Heart right ventricle (tissue), 16 donors: ENCODE measurements at regions not wholly inside any gene's neighbourhood (a gene's known extent, or its start where the extent isn't known, plus 50 kb on each side); places are given as distances from the start of the nearest gene placed in this dataset.

Source experiments
- ATAC-seq, 8 donors: fragments of 200-7000 bp; cut with Tn5 transposase; one replicate each; pipeline ENCODE4 v1.9.1; 2020; ENCODE audit warnings: mild to moderate bottlenecking in 8 of 8, moderate library complexity in 8 of 8, moderate number of reproducible peaks in 1 of 8
- DNase-seq, 2 donors: peaks; one replicate each; pipeline ENCODE4 v3.0.0-alpha.2; 2020
- H3K27ac ChIP-seq, 10 donors: fragments of 200-600 bp; sonication (generic) in 2 of 10; one replicate each; pipeline versions ENCODE4 v1.5.0 to v1.8.0; 2020 to 2022; ENCODE audit warnings: mild to moderate bottlenecking in 3 of 10
- H3K27me3 ChIP-seq, 7 donors: fragments of 200-600 bp; one replicate each; pipeline ENCODE4 v1.8.0; 2021 to 2022; ENCODE audit warnings: mild to moderate bottlenecking in 2 of 7
- H3K36me3 ChIP-seq, 9 donors: fragments of 200-600 bp; sonication (generic) in 1 of 9; one replicate each; pipeline versions ENCODE4 v1.5.0 to v1.8.0; 2020 to 2022; ENCODE audit warnings: mild to moderate bottlenecking in 2 of 9
- H3K4me1 ChIP-seq, 9 donors: fragments of 200-600 bp; sonication (generic) in 1 of 9; one replicate each; pipeline versions ENCODE4 v1.5.0 to v1.8.0; 2020 to 2022; ENCODE audit warnings: mild to moderate bottlenecking in 4 of 9
- H3K4me3 ChIP-seq, 10 donors: fragments of 200-600 bp; sonication (generic) in 2 of 10; one replicate each; pipeline versions ENCODE4 v1.5.0 to v1.8.0; 2020 to 2022; ENCODE audit warnings: mild to moderate bottlenecking in 7 of 10, moderate library complexity in 2 of 10
- H3K9me3 ChIP-seq, 11 donors: fragments of 200-600 bp in 10 of 11; sonication (generic) in 2 of 11; one replicate each; pipeline versions ENCODE4 v1.5.0 to v1.8.0; 2013 to 2022; ENCODE audit warnings: mild to moderate bottlenecking in 2 of 11, control low read depth in 1 of 11, moderate library complexity in 1 of 11
- WGBS, 2 donors: extraction: QIAGEN DNeasy Blood & Tissue Kit; methylation state at CpG; one replicate each; pipeline ENCODE4 v1.1.7; 2013; ENCODE audit warnings: inconsistent platforms in 1 of 2; 5-methylcytosine and 5-hydroxymethylcytosine counted together
- intact Hi-C, 10 donors: fragments of 100-400 bp; cut with DNase I; formaldehyde crosslinking; loops; one replicate each; pipeline versions ENCODE4 v1.11.1 to v1.14.2; 2022
- TF ChIP-seq, protein P1 (sequence below), 9 donors: fragments of 200-600 bp; sonication (generic) in 2 of 9; IDR thresholded peaks; one replicate each; pipeline versions ENCODE4 v1.5.0 to v1.8.0; 2021 to 2022; ENCODE audit warnings: antibody characterized with exemption in 9 of 9, mild to moderate bottlenecking in 5 of 9, moderate library complexity in 1 of 9
- donor health status: Arrhythmogenic right ventricular cardiomyopathy.
- donor health status: ischemic (EF 13 %, LVEDD 7.1; RV severe dilation, severe dysfunction).
- donor health status: healthy with polysubstance abuse.
- donor health status: DM: no; HTN: yes; CAD: no.
- donor health status: DM: no; HTN: no; CAD: no.
- donor health status: ischemic (EF 25% LVEDD 6.9; RV normal size, moderate dysfunction).
- donor health status: ischemic (EF 25% LVEDD 5.7; RV mildly dilated, moderate dysfunction).
- donor health status: healthy.
- donor health status: DM: yes; HTN: yes; CAD: no.
- donor health status: Ischemic cardiomyopathy.
- donor health status: ischemic (EF 35%, LVEDD 5.7; RV mildly dilated, moderate dysfunction).
- donor health status: nonischemic (EF 11% LVEDD 7.7; RV severe dilation, severe dysfunction).
- donor health status: DM: yes; HTN: yes; CAD: no.
- donor health status: PGD.
- donor health status: ischemic (EF 29% LVEDD 5.4; RV normal size, mild dysfunction).
- donor health status: nonischemic (EF 23%, LVEDD 6.1; RV moderate dilation, normal function).

DNA sequence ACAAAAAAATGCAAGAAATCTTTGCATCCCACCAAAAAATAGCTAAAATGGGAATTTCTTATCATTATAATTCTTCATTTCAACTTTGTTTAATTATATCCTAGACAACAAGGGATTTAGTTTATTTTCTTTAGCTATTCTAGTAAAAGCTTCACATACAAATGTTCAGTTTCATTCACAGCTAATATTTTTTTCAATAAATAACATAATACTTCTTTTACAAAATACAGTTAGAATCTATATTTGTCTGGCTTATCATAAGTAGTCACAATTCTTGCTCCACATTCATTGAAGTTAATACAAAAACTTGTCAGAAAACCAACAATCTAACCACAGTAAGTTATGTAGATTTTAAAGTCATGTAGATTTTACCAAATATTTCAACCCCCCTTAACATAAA lies 414.4 kb downstream of the FAT4 start:
- Histone ChIP-seq H3K9me3 (no peaks in the 10 kb centered on the region), H3K4me3 (no peak overlapping the region), H3K36me3 (no peaks in the 10 kb centered on the region), H3K4me1 (no peaks in the 10 kb centered on the region), H3K27ac (no peak overlapping the region), H3K27me3 (no peaks in the 10 kb centered on the region)
- intact Hi-C loops, result no loop called here
- no peak for DNase-seq
- TF ChIP-seq, protein P1, sequence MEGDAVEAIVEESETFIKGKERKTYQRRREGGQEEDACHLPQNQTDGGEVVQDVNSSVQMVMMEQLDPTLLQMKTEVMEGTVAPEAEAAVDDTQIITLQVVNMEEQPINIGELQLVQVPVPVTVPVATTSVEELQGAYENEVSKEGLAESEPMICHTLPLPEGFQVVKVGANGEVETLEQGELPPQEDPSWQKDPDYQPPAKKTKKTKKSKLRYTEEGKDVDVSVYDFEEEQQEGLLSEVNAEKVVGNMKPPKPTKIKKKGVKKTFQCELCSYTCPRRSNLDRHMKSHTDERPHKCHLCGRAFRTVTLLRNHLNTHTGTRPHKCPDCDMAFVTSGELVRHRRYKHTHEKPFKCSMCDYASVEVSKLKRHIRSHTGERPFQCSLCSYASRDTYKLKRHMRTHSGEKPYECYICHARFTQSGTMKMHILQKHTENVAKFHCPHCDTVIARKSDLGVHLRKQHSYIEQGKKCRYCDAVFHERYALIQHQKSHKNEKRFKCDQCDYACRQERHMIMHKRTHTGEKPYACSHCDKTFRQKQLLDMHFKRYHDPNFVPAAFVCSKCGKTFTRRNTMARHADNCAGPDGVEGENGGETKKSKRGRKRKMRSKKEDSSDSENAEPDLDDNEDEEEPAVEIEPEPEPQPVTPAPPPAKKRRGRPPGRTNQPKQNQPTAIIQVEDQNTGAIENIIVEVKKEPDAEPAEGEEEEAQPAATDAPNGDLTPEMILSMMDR (IDR thresholded peaks at IDR 0.05), result no peak
- ATAC-seq, result no peak

DNA sequence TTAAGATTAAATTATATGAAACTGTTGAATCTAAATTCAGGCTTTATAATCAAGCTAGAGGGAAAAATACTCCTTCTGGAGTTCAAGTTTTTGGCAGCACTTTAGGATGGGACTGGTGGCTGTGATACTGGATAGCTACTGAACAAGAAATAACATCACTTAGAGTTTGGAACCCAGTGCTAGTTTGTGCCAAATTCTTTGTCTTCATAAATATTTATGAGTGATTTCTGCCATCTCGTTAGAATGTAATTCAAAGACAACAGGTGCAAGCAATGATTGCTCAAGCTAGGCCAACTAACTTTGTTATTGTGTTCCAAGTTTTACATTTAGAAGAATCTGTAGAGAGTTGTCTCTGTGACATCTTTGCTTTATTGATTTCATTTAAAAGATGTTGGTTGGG lies 417.9 kb downstream of the FAT4 start:
- intact Hi-C loops, result loop anchor here in 1 of 10 donors (10.0 kb wide), 2 partner anchors 108 to 208 kb away; no protein-coding TSS in a partner anchor
- H3K9me3 ChIP-seq, result no peaks in the 10 kb centered on the region
- peaks cover 0 to 17% (median 7%) of the 10 kb centered on the region in 9 donors for H3K4me1 ChIP-seq
- ATAC-seq, result no peak
- no peaks in the 10 kb centered on the region for H3K36me3 ChIP-seq
- WGBS, 2 donors, result 83 to 87% methylated on average over 1 of the region's 1 CpG
- H3K27me3 ChIP-seq, result no peaks in the 10 kb centered on the region
- no peak overlapping the region for H3K27ac ChIP-seq
- TF ChIP-seq, protein P1 (IDR thresholded peaks at IDR 0.05), result no peak
- no peak overlapping the region for H3K4me3 ChIP-seq
- DNase-seq, result no peak

DNA sequence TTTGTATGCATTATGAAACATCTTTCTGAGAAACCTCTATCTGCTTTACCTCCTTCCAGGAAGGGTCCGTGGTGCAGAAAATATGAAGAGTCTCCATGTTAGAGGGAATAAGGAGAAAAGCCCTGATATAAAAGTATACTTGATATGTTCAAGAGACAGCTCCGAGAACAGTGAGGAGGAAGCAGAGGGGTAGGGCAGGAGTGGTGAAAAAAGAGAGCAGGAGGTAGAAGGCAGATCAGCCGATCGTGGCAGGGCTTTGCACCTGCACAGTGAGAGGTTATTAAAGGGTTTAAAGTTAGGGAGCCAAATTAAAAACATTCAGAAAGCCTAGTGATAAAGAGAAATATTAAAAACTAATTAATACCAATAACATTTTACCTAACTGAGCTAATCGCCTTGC lies 419.7 kb downstream of the FAT4 start:
- no peak for ATAC-seq
- intact Hi-C loops, result loop anchor here in 1 of 10 donors (10.0 kb wide), 2 partner anchors 110 to 210 kb away; no protein-coding TSS in a partner anchor
- Histone ChIP-seq H3K4me3 (no peak overlapping the region), H3K4me1 (peaks cover 0 to 24% (median 14%) of the 10 kb centered on the region in 9 donors), H3K27me3 (no peaks in the 10 kb centered on the region), H3K9me3 (no peaks in the 10 kb centered on the region), H3K36me3 (no peaks in the 10 kb centered on the region), H3K27ac (peak overlapping the region in 3 of 10 donors; percentile 4 to 53 (median 42))
- TF ChIP-seq, protein P1 (IDR thresholded peaks at IDR 0.05), result no peak
- no peak for DNase-seq
- WGBS, 2 donors, result 82 to 85% methylated on average over 5 of the region's 5 CpGs

DNA sequence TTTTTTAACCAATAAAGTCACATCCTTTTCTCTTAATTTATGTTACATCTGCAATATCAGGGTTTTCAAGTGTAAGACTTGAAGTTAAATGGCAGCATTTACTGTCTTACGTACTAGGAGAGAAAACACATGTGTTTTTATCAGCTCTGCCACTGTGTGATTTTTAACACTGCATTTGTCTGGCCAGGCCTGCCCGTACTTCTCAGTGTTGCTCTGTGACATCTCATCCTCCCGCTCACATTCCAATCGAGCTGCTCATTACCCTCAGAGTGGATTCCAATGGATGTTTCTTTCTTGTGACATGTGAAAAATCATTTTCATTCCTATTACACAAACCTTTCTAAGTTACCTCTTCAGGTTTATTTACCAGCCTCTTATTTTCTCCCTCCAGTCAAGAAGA lies 420.3 kb downstream of the FAT4 start:
- peak in 7 of 8 donors; percentile 56 to 96 (median 83) for ATAC-seq

More for the DNA sequence above, 420.3 kb downstream of the FAT4 start:
- Histone ChIP-seq H3K36me3 (no peaks in the 10 kb centered on the region), H3K27ac (peak overlapping the region in 4 of 10 donors; percentile 3 to 53 (median 23)), H3K9me3 (no peaks in the 10 kb centered on the region), H3K4me3 (no peak overlapping the region), H3K4me1 (peaks cover 0 to 30% (median 19%) of the 10 kb centered on the region in 9 donors), H3K27me3 (no peaks in the 10 kb centered on the region)
- intact Hi-C loops, result loop anchor here in 1 of 10 donors (10.0 kb wide), 2 partner anchors 110 to 210 kb away; no protein-coding TSS in a partner anchor
- TF ChIP-seq, protein P1 (IDR thresholded peaks at IDR 0.05), result no peak
- WGBS, 2 donors, result 19 to 37% methylated on average over 4 of the region's 4 CpGs
- DNase-seq, result peak in 1 of 2 donors; percentile 18
